ENCODE measurements at regions not wholly inside any gene's neighbourhood (a gene's known extent, or its start where the extent isn't known, plus 50 kb on each side); places are given as distances from the start of the nearest gene placed in this dataset.

GRCh38 chr1:224800486-224801119 lies 128.9 kb upstream of the DNAH14 start:
- TF ChIP-seq PATZ1 (CRISPR knock-in tag; IDR thresholded peaks at IDR 0.05; ENCODE audit: borderline replicate concordance) (no peak), POU6F1 (CRISPR knock-in tag; IDR thresholded peaks at IDR 0.05; ENCODE audit: borderline replicate concordance, low read depth) (no peak), SNAI2 (CRISPR knock-in tag; IDR thresholded peaks at IDR 0.05) (no peak), BACH2 (CRISPR knock-in tag; IDR thresholded peaks at IDR 0.05; ENCODE audit: borderline replicate concordance) (no peak), TCF4 (CRISPR knock-in tag; IDR thresholded peaks at IDR 0.05; ENCODE audit: borderline replicate concordance) (no peak), CSDC2 (CRISPR knock-in tag; IDR thresholded peaks at IDR 0.05) (no peak), TSHZ2 (CRISPR knock-in tag; IDR thresholded peaks at IDR 0.05) (no peak), OSR1 (CRISPR knock-in tag; IDR thresholded peaks at IDR 0.05) (no peak), GLIS3 (CRISPR knock-in tag; IDR thresholded peaks at IDR 0.05) (no peak), ZNF565 (CRISPR knock-in tag; conservative IDR thresholded peaks at IDR 0.05; ENCODE audit: low read depth) (no peak), CSRNP3 (CRISPR knock-in tag; IDR thresholded peaks at IDR 0.05) (no peak), PPARA (CRISPR knock-in tag; IDR thresholded peaks at IDR 0.05; ENCODE audit: borderline replicate concordance) (no peak), ISL1 (CRISPR knock-in tag; IDR thresholded peaks at IDR 0.05) (no peak)
